Keratinocyte (primary cell): ENCODE measurements at regions not wholly inside any gene's neighbourhood (a gene's known extent, or its start where the extent isn't known, plus 50 kb on each side); places are given as distances from the start of the nearest gene placed in this dataset.

ENCODE experiments used
- DNase-seq: peaks from one replicate; pipeline ENCODE4 v3.0.0-alpha.2; 2011; ENCODE audit warnings: low read depth, missing footprints, low spot score
- FAIRE-seq: peaks from 2 replicates; lab custom pipeline; 2011; peaks lifted over from hg19 to GRCh38; lab: Jason Lieb, UNC
- H2AFZ ChIP-seq: 2 replicates; pipeline ENCODE4 v1.6.0; 2012; ENCODE audit warnings: low read length, control low read depth, inconsistent platforms; ENCODE audit not compliant: control insufficient read depth
- H3K27ac ChIP-seq: 2 replicates; pipeline ENCODE4 v1.5.1; 2011; ENCODE audit warnings: low read length; ENCODE audit not compliant: control insufficient read depth, insufficient read depth
- H3K27me3 ChIP-seq: 3 replicates; pipeline ENCODE4 v1.6.0; 2011; ENCODE audit warnings: low read length; ENCODE audit not compliant: control insufficient read depth, insufficient read depth; ENCODE audit errors: extremely low read depth
- H3K36me3 ChIP-seq, 2 experiments: 2 replicates in 1 of 2; 3 replicates in 1 of 2; pipeline ENCODE4 v1.5.1; 2011; ENCODE audit warnings: low read length in 2 of 2, mild to moderate bottlenecking in 1 of 2; ENCODE audit not compliant: control insufficient read depth in 2 of 2, insufficient read depth in 2 of 2; ENCODE audit errors: extremely low read depth in 1 of 2
- H3K4me1 ChIP-seq: 3 replicates; pipeline ENCODE4 v1.5.1; 2011; ENCODE audit warnings: low read length; ENCODE audit not compliant: control insufficient read depth, insufficient read depth; ENCODE audit errors: extremely low read depth
- H3K4me2 ChIP-seq: 3 replicates; pipeline ENCODE4 v1.6.0; 2011; ENCODE audit warnings: low read depth, low read length; ENCODE audit not compliant: control insufficient read depth, insufficient read depth; ENCODE audit errors: extremely low read depth
- H3K4me3 ChIP-seq, 3 experiments: fragments of 200-600 bp in 1 of 3; sonication (generic) in 1 of 3; 2 replicates in 2 of 3; 3 replicates in 1 of 3; pipeline ENCODE4 v1.5.1; 2011 to 2016; ENCODE audit warnings: low read length in 3 of 3, mild to moderate bottlenecking in 3 of 3, control low read depth in 2 of 3, inconsistent platforms in 1 of 3, low read depth in 1 of 3, mixed read lengths in 1 of 3, mixed run types in 1 of 3, moderate library complexity in 1 of 3; ENCODE audit not compliant: control insufficient read depth in 2 of 3, insufficient read depth in 2 of 3; ENCODE audit errors: extremely low read depth in 1 of 3
- H3K79me2 ChIP-seq: 2 replicates; pipeline ENCODE4 v1.6.0; 2012; ENCODE audit warnings: low read length; ENCODE audit not compliant: control insufficient read depth, insufficient read depth
- H3K9ac ChIP-seq: 3 replicates; pipeline ENCODE4 v1.6.0; 2011; ENCODE audit warnings: low read length; ENCODE audit not compliant: control insufficient read depth, insufficient read depth; ENCODE audit errors: extremely low read depth
- H3K9me1 ChIP-seq: 3 replicates; pipeline ENCODE4 v1.6.0; 2011; ENCODE audit warnings: low read length; ENCODE audit not compliant: control insufficient read depth, insufficient read depth; ENCODE audit errors: extremely low read depth
- H3K9me3 ChIP-seq: 2 replicates; pipeline ENCODE4 v1.5.1; 2012; ENCODE audit warnings: low read depth, low read length; ENCODE audit not compliant: control insufficient read depth
- H4K20me1 ChIP-seq: 3 replicates; pipeline ENCODE4 v1.6.0; 2011; ENCODE audit warnings: low read length; ENCODE audit not compliant: control insufficient read depth, insufficient read depth; ENCODE audit errors: extremely low read depth
- EZH2 ChIP-seq: IDR thresholded peaks from one replicate; pipeline ENCODE4 v1.6.1; 2012; ENCODE audit warnings: inconsistent platforms, mild to moderate bottlenecking, low read length, moderate library complexity
- dilution Hi-C: fragments of 300-500 bp; cut with MboI; formaldehyde crosslinking; loops from one replicate; pipeline ENCODE4 v1.7.0; 2020; ENCODE audit warnings: low sequenced_read_pairs; ENCODE audit not compliant: extremely low pct_ligation_motif_present
- TF ChIP-seq, protein P1 (sequence below), 3 experiments: IDR thresholded peaks in 1 of 3; conservative IDR thresholded peaks in 1 of 3; optimal IDR thresholded peaks in 1 of 3; 2 replicates in 2 of 3; 3 replicates in 1 of 3; pipeline versions ENCODE3 to v1.5.1; 2011; ENCODE audit warnings: low read length in 3 of 3, mild to moderate bottlenecking in 3 of 3, moderate library complexity in 2 of 3, control low read depth in 1 of 3, inconsistent platforms in 1 of 3; ENCODE audit not compliant: insufficient read depth in 2 of 3; ENCODE audit errors: extremely low read depth in 1 of 3

DNA sequence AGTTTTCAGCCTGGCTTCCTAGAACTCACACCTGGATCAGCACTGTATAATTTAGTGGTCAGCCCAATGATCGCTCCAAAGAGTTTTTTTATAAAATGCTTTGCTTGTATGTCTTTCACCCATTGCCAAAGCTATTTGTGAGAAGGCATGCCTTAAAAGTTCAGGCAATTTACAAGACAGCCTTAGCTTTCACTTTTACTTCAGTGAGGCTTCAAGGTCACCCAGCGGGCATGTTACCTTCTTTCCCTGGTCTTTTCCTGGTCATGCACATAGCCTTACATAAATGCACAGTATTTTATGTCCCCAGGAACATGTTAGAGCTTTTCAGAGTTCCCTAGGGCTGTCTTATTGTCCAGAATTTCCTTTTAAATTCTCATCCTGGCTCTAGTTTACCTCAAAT is 179.9 kb upstream of the TMEM72 start:
- dilution Hi-C loops, result no loop called here
- Histone ChIP-seq H3K4me3 (no peak overlapping the region), H3K9me3 (no peaks in the 10 kb centered on the region), H3K9me1 (no peaks in the 10 kb centered on the region), H2AFZ (no peak overlapping the region), H3K9ac (no peak overlapping the region), H3K27me3 (no peaks in the 10 kb centered on the region), H3K36me3 (no peaks in the 10 kb centered on the region), H4K20me1 (no peaks in the 10 kb centered on the region), H3K27ac (no peak overlapping the region), H3K4me1 (no peaks in the 10 kb centered on the region), H3K4me2 (no peak overlapping the region), H3K79me2 (no peaks in the 10 kb centered on the region)
- DNase-seq, result no peak
- no peak for FAIRE-seq
- no peak for TF ChIP-seq EZH2
- TF ChIP-seq, protein P1, sequence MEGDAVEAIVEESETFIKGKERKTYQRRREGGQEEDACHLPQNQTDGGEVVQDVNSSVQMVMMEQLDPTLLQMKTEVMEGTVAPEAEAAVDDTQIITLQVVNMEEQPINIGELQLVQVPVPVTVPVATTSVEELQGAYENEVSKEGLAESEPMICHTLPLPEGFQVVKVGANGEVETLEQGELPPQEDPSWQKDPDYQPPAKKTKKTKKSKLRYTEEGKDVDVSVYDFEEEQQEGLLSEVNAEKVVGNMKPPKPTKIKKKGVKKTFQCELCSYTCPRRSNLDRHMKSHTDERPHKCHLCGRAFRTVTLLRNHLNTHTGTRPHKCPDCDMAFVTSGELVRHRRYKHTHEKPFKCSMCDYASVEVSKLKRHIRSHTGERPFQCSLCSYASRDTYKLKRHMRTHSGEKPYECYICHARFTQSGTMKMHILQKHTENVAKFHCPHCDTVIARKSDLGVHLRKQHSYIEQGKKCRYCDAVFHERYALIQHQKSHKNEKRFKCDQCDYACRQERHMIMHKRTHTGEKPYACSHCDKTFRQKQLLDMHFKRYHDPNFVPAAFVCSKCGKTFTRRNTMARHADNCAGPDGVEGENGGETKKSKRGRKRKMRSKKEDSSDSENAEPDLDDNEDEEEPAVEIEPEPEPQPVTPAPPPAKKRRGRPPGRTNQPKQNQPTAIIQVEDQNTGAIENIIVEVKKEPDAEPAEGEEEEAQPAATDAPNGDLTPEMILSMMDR (optimal IDR thresholded peaks at IDR 0.05 in 1 of 3, IDR thresholded peaks at IDR 0.05 in 1 of 3, conservative IDR thresholded peaks at IDR 0.05 in 1 of 3; ENCODE audit: extremely low read depth in 1 of 3, insufficient read depth in 2 of 3, low read length in 3 of 3), result no peak

DNA sequence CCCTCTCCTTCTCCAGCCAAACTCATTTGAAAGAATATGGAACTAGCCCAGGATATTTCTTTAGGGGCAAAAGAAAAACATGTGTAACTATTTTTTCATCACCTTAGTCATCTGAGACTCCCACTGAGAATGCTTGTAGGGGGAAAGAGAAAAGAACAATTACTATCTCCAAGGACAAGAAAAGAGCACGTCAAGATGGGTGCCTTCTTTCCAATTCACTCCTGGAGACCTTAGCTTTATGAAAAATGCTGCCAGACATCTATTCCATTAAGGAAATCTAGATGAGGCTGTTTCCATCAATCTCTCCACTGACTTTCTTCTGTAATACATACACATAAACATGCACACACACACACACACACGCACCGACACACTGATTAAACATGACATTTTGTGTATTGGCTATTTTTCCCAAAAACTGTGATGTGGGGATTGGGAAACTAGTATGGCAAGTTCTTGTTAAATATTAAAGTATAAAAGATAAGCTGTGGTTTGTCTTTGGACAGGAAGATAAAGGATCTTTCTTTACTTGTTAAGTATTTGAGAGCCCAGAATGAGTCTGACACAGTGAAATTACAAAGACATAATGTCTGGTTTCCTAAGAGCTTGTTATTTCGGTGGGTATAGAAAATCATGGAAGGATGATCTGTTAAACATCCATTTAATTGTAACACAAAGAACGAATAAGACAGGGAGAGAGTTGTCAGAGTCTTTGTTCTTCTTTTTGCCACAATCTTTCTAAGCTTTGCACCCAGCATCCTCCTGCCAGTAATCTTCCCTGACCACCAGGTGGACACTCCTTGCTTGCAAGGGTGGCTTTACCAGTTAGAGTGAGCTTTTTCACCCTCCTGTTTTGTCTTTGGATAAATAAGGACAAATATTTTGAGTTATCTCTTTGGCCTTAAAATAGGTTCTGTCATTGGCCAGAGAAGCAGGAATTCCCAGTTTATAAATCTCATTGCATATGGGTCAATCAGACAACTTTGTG is 177.3 kb upstream of the TMEM72 start:
- FAIRE-seq, result no peak
- no peak for DNase-seq
- dilution Hi-C loops, result no loop called here

More for the DNA sequence above, 177.3 kb upstream of the TMEM72 start:
- H3K4me1 ChIP-seq, result no peaks in the 10 kb centered on the region
- no peaks in the 10 kb centered on the region for H3K36me3 ChIP-seq
- TF ChIP-seq, protein P1 (optimal IDR thresholded peaks at IDR 0.05 in 1 of 3, IDR thresholded peaks at IDR 0.05 in 1 of 3, conservative IDR thresholded peaks at IDR 0.05 in 1 of 3; ENCODE audit: extremely low read depth in 1 of 3, insufficient read depth in 2 of 3, low read length in 3 of 3), result peak in 2 of 3 experiments; percentile 10 to 19
- TF ChIP-seq EZH2, result no peak
- no peak overlapping the region for H3K4me3 ChIP-seq
- no peaks in the 10 kb centered on the region for H3K79me2 ChIP-seq
- H4K20me1 ChIP-seq, result no peaks in the 10 kb centered on the region
- no peaks in the 10 kb centered on the region for H3K27me3 ChIP-seq
- H3K9me1 ChIP-seq, result no peaks in the 10 kb centered on the region
- no peaks in the 10 kb centered on the region for H3K9me3 ChIP-seq
- no peak overlapping the region for H3K4me2 ChIP-seq
- no peak overlapping the region for H3K27ac ChIP-seq
- H2AFZ ChIP-seq, result no peak overlapping the region
- H3K9ac ChIP-seq, result no peak overlapping the region
